ENCODE measurements at regions not wholly inside any gene's neighbourhood (a gene's known extent, or its start where the extent isn't known, plus 50 kb on each side); places are given as distances from the start of the nearest gene placed in this dataset.

DNA sequence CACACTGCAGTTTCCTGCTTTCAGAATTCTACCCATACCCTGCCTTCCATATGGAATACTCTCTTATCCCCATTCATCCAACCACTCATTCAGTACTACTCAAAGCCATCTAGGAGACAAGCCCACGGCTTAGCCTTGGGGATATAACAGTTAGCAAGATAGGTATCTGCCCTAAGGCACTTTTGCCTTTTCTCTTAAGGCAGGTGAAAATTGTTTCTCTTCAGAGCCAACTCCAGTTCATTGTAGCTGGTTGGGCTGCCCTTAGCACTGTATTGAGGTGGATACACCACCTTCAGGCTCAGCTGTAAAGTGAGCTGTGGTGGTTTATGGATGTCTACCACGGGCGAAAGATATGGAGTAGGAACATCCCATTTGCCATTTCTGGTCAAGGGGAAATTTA, 729.7 kb upstream of the TBX3 start:
- no peak for TF ChIP-seq EZH2phosphoT487 (IDR thresholded peaks at IDR 0.05; ENCODE audit: low read depth, severe bottlenecking, unreplicated experiment)
- TF ChIP-seq, protein P1, sequence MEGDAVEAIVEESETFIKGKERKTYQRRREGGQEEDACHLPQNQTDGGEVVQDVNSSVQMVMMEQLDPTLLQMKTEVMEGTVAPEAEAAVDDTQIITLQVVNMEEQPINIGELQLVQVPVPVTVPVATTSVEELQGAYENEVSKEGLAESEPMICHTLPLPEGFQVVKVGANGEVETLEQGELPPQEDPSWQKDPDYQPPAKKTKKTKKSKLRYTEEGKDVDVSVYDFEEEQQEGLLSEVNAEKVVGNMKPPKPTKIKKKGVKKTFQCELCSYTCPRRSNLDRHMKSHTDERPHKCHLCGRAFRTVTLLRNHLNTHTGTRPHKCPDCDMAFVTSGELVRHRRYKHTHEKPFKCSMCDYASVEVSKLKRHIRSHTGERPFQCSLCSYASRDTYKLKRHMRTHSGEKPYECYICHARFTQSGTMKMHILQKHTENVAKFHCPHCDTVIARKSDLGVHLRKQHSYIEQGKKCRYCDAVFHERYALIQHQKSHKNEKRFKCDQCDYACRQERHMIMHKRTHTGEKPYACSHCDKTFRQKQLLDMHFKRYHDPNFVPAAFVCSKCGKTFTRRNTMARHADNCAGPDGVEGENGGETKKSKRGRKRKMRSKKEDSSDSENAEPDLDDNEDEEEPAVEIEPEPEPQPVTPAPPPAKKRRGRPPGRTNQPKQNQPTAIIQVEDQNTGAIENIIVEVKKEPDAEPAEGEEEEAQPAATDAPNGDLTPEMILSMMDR (IDR thresholded peaks at IDR 0.05; ENCODE audit: poor library complexity) = no peak
- Histone ChIP-seq H3K36me3 (replicated peaks; ENCODE audit: insufficient read depth, low read depth) (no peaks in the 10 kb centered on the region), H3K79me2 (no peaks in the 10 kb centered on the region), H3K4me3 (no peak overlapping the region), H3K9me2 (replicated peaks; ENCODE audit: insufficient read depth) (no peaks in the 10 kb centered on the region), H4K20me1 (ENCODE audit: insufficient read depth, poor library complexity, severe bottlenecking) (no peaks in the 10 kb centered on the region), H3K4me1 (ENCODE audit: insufficient read depth) (no peaks in the 10 kb centered on the region), H3K4me2 (no peak overlapping the region), H2AFZ (no peak overlapping the region), H3K9me3 (ENCODE audit: low read depth) (no peaks in the 10 kb centered on the region), H3K27me3 (no peaks in the 10 kb centered on the region), H3K27ac (no peak overlapping the region)
- no peak for DNase-seq (ENCODE audit: low spot score)
- WGBS (ENCODE audit: low lambda C conversion rate, missing lambda C conversion rate) = 75% methylated on average over 3 of the region's 3 CpGs

DNA sequence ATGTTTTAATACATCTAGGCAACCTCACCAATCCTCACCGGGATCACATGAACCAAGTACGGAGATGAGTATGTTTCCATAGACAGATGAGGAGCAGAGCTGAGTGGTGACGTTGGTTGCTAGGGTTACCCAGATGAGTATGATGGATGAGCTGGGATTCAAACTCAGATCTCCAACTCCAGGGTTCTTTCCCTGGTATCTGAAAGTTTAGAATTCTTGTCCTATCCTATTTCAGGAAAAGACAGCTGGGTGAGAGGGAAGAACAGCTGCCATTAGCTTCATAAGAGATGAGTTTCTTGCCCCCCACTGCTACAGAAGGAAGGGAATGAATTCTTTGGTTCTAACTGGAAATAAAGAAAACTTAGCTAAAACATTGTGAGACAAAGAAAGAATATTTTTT, 728.9 kb upstream of the TBX3 start:
- WGBS (ENCODE audit: low lambda C conversion rate, missing lambda C conversion rate) = 84% methylated on average over 3 of the region's 3 CpGs

DNA sequence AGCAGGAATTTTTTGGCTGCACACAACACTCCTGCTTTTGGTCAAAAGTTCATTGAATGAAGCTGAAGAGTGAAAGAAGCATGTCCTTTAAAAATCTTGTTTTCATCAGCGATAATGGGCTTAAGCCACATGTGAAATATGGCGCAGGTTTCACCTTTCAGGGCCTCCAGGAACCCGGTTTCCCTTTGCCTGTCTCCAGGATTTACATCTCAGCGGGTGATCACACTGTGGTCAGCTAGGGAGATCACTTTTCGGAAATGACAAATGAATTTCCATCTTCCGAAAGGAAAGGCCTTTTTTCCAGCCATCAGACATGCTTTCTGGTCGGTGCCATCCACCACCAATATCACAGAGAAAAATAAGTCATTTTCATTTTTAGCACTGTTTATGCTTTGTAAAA, 727.1 kb upstream of the TBX3 start:
- no peaks in the 10 kb centered on the region for H4K20me1 ChIP-seq (ENCODE audit: insufficient read depth, poor library complexity, severe bottlenecking)
- H3K36me3 ChIP-seq (replicated peaks; ENCODE audit: insufficient read depth, low read depth) = no peaks in the 10 kb centered on the region

More for the DNA sequence above, 728.9 kb upstream of the TBX3 start:
- Histone ChIP-seq H3K27ac (no peak overlapping the region), H3K79me2 (no peaks in the 10 kb centered on the region), H3K36me3 (replicated peaks; ENCODE audit: insufficient read depth, low read depth) (no peaks in the 10 kb centered on the region), H3K9me3 (ENCODE audit: low read depth) (no peaks in the 10 kb centered on the region), H4K20me1 (ENCODE audit: insufficient read depth, poor library complexity, severe bottlenecking) (no peaks in the 10 kb centered on the region), H3K9me2 (replicated peaks; ENCODE audit: insufficient read depth) (no peaks in the 10 kb centered on the region), H2AFZ (no peak overlapping the region), H3K27me3 (no peaks in the 10 kb centered on the region), H3K4me1 (ENCODE audit: insufficient read depth) (no peaks in the 10 kb centered on the region), H3K4me2 (no peak overlapping the region), H3K4me3 (no peak overlapping the region)
- no peak for DNase-seq (ENCODE audit: low spot score)
- TF ChIP-seq EZH2phosphoT487 (IDR thresholded peaks at IDR 0.05; ENCODE audit: low read depth, severe bottlenecking, unreplicated experiment) = no peak
- no peak for TF ChIP-seq EZH2 (IDR thresholded peaks at IDR 0.05; ENCODE audit: borderline replicate concordance)
- TF ChIP-seq, protein P1 (IDR thresholded peaks at IDR 0.05; ENCODE audit: poor library complexity) = no peak

More for the DNA sequence above, 727.1 kb upstream of the TBX3 start:
- no peak for TF ChIP-seq EZH2 (IDR thresholded peaks at IDR 0.05; ENCODE audit: borderline replicate concordance)
- TF ChIP-seq EZH2phosphoT487 (IDR thresholded peaks at IDR 0.05; ENCODE audit: low read depth, severe bottlenecking, unreplicated experiment) = no peak
- TF ChIP-seq, protein P1 (IDR thresholded peaks at IDR 0.05; ENCODE audit: poor library complexity) = no peak
- 70% methylated on average over 7 of the region's 7 CpGs for WGBS (ENCODE audit: low lambda C conversion rate, missing lambda C conversion rate)
- no peaks in the 10 kb centered on the region for H3K9me2 ChIP-seq (replicated peaks; ENCODE audit: insufficient read depth)
- H3K27me3 ChIP-seq = no peaks in the 10 kb centered on the region
- H3K27ac ChIP-seq = no peak overlapping the region
- H3K9me3 ChIP-seq (ENCODE audit: low read depth) = no peaks in the 10 kb centered on the region
- DNase-seq (ENCODE audit: low spot score) = no peak
- no peak overlapping the region for H3K4me2 ChIP-seq
- H3K4me1 ChIP-seq (ENCODE audit: insufficient read depth) = no peaks in the 10 kb centered on the region
- no peaks in the 10 kb centered on the region for H3K79me2 ChIP-seq
- H2AFZ ChIP-seq = no peak overlapping the region
- H3K4me3 ChIP-seq = no peak overlapping the region

All from hepatocyte (in vitro differentiated cells).